Activated B cell treated with CpG ODN at 0.5 μM for 24 hours (primary cell): ENCODE measurements at regions not wholly inside any gene's neighbourhood (a gene's known extent, or its start where the extent isn't known, plus 50 kb on each side); places are given as distances from the start of the nearest gene placed in this dataset.

Experiments
- ATAC-seq: fragments of 200-7000 bp; cut with Tn5 transposase; one replicate; pipeline ENCODE4 v1.10.0; 2021; ENCODE audit warnings: low read depth, mild to moderate bottlenecking, moderate library complexity
- CTCF ChIA-PET: fragments of 350-600 bp; sonication (Branson Sonifier 250); formaldehyde crosslinking; loops from one replicate; lab custom pipeline; 2021; ENCODE audit warnings: antibody characterized with exemption; lab: Charles Lee
- POLR2A ChIA-PET: fragments of 350-600 bp; sonication (Branson Sonifier 250); formaldehyde crosslinking; loops from one replicate; lab custom pipeline; 2021; ENCODE audit warnings: antibody characterized with exemption; lab: Charles Lee
- DNase-seq: peaks from one replicate; pipeline ENCODE4 v3.0.0; 2022
- H3K27ac Mint-ChIP-seq: one replicate; pipeline ENCODE4 v1.8.0; 2020; ENCODE audit warnings: mixed read lengths
- H3K27me3 Mint-ChIP-seq: one replicate; pipeline ENCODE4 v1.8.0; 2021; ENCODE audit warnings: mixed read lengths
- H3K36me3 Mint-ChIP-seq: one replicate; pipeline ENCODE4 v1.8.0; 2021; ENCODE audit warnings: low read depth, mixed read lengths
- H3K4me1 Mint-ChIP-seq: one replicate; pipeline ENCODE4 v1.8.0; 2021; ENCODE audit warnings: mixed read lengths
- H3K4me3 Mint-ChIP-seq: one replicate; pipeline ENCODE4 v1.8.0; 2020; ENCODE audit warnings: mild to moderate bottlenecking, mixed read lengths
- H3K9me3 Mint-ChIP-seq: one replicate; pipeline ENCODE4 v1.8.0; 2020; ENCODE audit warnings: mixed read lengths
- CTCF ChIP-seq: fragments of 200-600 bp; IDR thresholded peaks from one replicate; pipeline ENCODE4 v1.8.0; 2022; ENCODE audit warnings: antibody characterized with exemption, mild to moderate bottlenecking
- intact Hi-C: fragments of 100-400 bp; cut with micrococcal nuclease; formaldehyde crosslinking; loops from one replicate; pipeline ENCODE4 v1.15.1; 2024

GRCh38 chr20:10131732-10132345, 86.8 kb upstream of the SNAP25 start:
- ATAC-seq = no peak
- TF ChIP-seq CTCF = no peak
- CTCF ChIA-PET = no interaction called here

GRCh38 chr20:10132387-10132786, 86.2 kb upstream of the SNAP25 start:
- POLR2A ChIA-PET = no interaction called here
- no peak overlapping the region for H3K4me3 Mint-ChIP-seq
- H3K27ac Mint-ChIP-seq = no peak overlapping the region
- H3K36me3 Mint-ChIP-seq = no peaks in the 10 kb centered on the region
- H3K27me3 Mint-ChIP-seq = no peaks in the 10 kb centered on the region
- CTCF ChIA-PET = no interaction called here
- intact Hi-C loops = no loop called here
- ATAC-seq (no peak), DNase-seq (no peak)
- no peaks in the 10 kb centered on the region for H3K4me1 Mint-ChIP-seq
- TF ChIP-seq CTCF = no peak
- H3K9me3 Mint-ChIP-seq = no peaks in the 10 kb centered on the region

More at GRCh38 chr20:10131732-10132345, 86.8 kb upstream of the SNAP25 start:
- H3K27me3 Mint-ChIP-seq = no peaks in the 10 kb centered on the region
- intact Hi-C loops = no loop called here
- POLR2A ChIA-PET = no interaction called here
- H3K4me1 Mint-ChIP-seq = no peaks in the 10 kb centered on the region
- no peak overlapping the region for H3K4me3 Mint-ChIP-seq
- H3K27ac Mint-ChIP-seq = no peak overlapping the region
- no peak for DNase-seq
- no peaks in the 10 kb centered on the region for H3K36me3 Mint-ChIP-seq
- H3K9me3 Mint-ChIP-seq = no peaks in the 10 kb centered on the region

GRCh38 chr20:10133532-10133931, 85.1 kb upstream of the SNAP25 start:
- Mint-ChIP-seq H3K36me3 (no peaks in the 10 kb centered on the region), H3K27ac (no peak overlapping the region), H3K4me3 (no peak overlapping the region), H3K27me3 (no peaks in the 10 kb centered on the region), H3K9me3 (no peaks in the 10 kb centered on the region), H3K4me1 (no peaks in the 10 kb centered on the region)
- POLR2A ChIA-PET = no interaction called here
- intact Hi-C loops = no loop called here
- DNase-seq (no peak), ATAC-seq (no peak)
- CTCF ChIA-PET = no interaction called here
- TF ChIP-seq CTCF = no peak

- H3K4me3 Mint-ChIP-seq = no peak overlapping the region
- no peak overlapping the region for H3K27ac Mint-ChIP-seq
- H3K27me3 Mint-ChIP-seq = no peaks in the 10 kb centered on the region
- no peak for DNase-seq
- no peaks in the 10 kb centered on the region for H3K4me1 Mint-ChIP-seq
- H3K36me3 Mint-ChIP-seq = no peaks in the 10 kb centered on the region
- TF ChIP-seq CTCF = no peak
- CTCF ChIA-PET = no interaction called here
- no peaks in the 10 kb centered on the region for H3K9me3 Mint-ChIP-seq
- intact Hi-C loops = no loop called here
- no peak for ATAC-seq
- POLR2A ChIA-PET = no interaction called here
Measured at GRCh38 chr20:10134176-10134575, 84.5 kb upstream of the SNAP25 start.

- Mint-ChIP-seq H3K9me3 (no peaks in the 10 kb centered on the region), H3K36me3 (no peaks in the 10 kb centered on the region), H3K4me3 (no peak overlapping the region), H3K27ac (no peak overlapping the region), H3K4me1 (no peaks in the 10 kb centered on the region), H3K27me3 (peaks cover 2% of the 10 kb centered on the region)
- CTCF ChIA-PET = no interaction called here
- intact Hi-C loops = no loop called here
- POLR2A ChIA-PET = no interaction called here
- ATAC-seq (no peak), DNase-seq (no peak)
- TF ChIP-seq CTCF = no peak
Measured at GRCh38 chr20:10135438-10135837, 83.2 kb upstream of the SNAP25 start.
